Effector CD4-positive, alpha-beta T cell (primary cell): ENCODE measurements at regions not wholly inside any gene's neighbourhood (a gene's known extent, or its start where the extent isn't known, plus 50 kb on each side); places are given as distances from the start of the nearest gene placed in this dataset.
"Not testable (repeated sequence)": the region's sequence is repeated elsewhere in the genome, so short reads cannot be mapped to it uniquely, and the experiment has no call there.

Experiments
- DNase-seq: peaks from one replicate; pipeline ENCODE4 v3.0.0-alpha.2; 2020

DNA sequence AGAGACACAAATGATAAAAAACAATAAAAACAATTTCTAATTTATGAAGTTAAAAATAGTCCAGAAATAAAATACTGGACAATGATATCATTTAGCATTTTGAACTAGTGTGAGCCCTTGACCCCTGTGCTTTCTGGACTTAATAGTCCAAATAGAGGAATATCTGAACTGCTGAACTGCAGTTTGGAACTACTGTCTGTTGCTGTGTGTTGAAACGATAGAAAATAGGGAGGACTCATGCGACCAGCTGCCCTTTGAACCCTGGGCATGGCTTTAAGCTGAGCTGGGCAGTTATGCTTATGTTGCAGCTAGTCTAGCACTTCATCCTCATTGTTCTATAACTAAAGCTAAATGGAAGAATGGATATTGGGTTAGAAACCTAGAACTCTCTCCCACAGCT is 99.5 kb downstream of the FMR1NB start:
- DNase-seq, result no peak

DNA sequence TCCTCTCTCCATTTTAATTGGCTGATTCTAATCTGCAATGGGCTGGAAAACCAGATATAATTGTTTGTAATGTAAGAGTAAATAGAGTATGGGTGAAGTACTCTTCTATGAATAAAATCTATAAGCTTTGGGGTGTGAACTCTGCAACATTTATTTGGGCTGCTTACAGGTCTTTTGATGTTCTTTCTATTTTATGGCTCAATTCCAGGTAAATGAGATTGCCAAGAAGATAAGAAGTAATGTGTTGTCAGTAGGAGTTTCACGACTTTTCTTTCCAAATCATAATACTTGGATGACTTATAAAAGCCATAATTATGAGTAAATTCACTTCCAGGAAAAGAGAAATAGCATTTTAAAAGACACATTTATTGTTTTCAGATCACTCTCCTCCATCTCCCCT is 103.5 kb downstream of the FMR1NB start:
- no peak for DNase-seq

DNA sequence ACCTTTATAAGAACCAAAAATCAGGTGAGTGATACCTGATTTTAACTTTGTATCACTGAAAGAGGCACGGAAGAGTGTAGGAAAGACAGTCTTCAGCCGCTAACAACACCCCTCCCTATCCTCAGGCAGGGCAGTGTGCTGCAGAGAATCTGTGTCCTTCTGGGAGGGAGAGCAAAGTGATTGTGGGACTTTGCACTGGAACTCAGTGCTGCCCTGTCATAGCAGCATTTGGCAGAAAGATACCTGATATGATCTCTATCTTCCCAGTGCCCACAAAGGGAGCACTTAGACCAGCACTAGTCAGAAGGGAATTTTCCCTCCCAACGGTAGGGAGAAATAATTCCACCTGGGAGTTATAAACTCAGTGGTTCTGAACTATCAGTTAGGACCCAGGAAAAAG is 139.0 kb downstream of the FMR1NB start:
- DNase-seq, result no peak

DNA sequence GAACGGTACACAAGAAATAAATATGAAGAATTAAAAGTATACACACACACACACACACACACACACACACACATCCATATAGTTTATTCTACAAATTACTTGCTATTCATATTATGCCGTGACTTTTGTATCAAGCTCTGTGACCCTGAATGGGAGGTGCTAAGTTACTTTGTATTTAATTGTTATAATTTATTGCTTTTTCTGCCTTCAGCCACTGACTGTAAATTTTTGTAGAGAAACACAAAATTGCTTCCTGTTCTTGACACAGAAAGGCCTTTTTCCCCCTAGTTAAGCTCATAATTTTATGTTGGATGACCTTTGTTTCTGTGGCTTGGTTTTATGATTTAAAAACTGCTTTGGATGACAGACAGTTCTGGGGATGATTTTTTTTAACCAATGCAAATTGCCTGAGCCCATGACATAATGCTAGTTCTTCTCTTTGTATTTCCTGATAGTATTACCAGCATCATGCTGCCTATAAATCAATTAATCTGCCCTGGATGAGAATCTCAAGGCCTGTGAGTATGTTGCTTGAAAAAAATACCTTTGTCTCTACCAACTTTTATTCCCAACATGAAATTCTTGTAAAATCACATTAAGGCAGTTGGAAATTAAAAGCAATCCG is 140.0 kb downstream of the FMR1NB start:
- no peak for DNase-seq

DNA sequence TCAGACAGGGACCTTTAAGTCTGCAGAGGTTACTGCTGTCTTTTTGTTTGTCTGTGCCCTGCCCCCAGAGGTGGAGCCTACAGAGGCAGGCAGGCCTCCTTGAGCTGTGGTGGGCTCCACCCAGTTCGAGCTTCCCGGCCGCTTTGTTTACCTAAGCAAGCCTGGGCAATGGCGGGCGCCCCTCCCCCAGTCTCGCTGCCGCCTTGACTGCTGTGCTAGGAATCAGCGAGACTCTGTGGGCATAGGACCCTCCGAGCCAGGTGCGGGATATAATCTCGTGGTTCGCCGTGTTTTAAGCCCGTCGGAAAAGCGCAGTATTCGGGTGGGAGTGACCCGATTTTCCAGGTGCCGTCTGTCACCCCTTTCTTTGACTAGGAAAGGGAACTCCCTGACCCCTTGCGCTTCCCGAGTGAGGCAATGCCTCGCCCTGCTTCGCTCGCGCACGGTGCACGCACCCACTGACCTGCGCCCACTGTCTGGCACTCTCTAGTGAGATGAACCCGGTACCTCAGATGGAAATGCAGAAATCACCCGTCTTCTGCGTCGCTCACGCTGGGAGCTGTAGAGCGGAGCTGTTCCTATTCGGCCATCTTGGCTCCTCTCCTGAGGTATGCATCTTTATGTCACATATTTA is 147.9 kb downstream of the FMR1NB start:
- not testable (repeated sequence) for DNase-seq

DNA sequence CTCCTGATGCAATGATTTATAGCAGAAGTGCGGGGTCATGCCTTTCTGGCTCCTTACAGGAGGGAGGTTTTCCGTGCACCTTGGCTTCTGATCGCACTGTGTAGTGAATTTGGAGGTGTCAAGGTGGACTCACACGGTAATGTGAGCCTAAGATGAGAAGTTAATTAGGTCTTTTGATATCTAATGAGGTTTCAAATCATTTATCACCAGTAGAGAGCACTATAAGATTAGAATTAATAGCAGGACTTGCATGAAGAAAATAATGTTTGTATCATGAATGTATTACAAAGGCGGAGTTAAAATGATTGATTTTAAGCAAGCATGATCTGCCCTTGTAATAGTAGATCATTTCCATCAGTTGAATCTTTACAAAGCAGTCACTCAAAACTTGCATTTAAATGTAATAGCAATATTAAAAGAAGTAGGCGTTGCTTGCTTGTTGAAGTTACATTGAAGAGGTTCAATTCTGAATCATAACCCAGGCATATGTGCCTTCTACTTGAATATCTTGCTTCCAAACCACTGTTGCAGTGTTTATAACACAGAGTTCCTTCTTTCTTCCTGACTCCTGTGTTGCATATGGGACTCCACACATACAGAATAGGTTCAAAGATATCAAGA is 152.1 kb downstream of the FMR1NB start:
- no peak for DNase-seq

DNA sequence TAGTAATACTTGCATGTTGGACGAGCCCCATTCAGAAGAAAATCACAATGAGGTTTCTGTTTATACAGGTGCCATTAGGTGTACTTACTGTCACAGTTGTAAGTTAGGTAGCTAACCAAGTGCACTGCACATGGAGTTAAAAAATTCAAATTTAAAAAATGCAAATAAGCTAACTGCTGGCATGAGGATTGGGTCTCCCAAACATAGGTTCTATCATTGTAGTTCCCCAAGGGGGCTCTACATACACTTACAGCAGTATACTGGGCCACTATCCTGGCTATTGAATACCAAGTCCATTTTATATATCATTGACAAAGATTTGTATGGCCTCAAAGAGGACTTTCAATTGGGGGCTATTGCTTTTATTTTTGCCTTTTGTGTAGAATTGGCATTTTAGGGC is 153.4 kb downstream of the FMR1NB start:
- DNase-seq, result no peak

DNA sequence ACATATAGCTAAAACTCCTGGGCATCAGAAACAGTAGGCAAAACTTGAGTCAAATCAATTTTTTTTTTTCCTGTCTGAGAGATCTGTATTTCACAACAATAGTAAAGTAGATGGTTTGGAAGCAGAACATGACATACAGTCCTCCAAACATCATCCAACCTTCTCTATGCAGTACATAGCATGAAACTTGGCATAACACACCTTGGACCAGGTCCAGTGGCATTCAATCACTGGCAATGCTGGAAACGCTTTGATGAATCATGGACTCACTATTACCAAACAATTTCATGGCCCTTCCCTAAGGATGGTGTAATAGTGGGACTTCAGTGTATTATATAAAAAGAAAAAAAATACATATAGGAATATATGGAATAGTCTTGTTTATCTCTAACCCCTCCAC is 154.6 kb downstream of the FMR1NB start:
- no peak for DNase-seq

DNA sequence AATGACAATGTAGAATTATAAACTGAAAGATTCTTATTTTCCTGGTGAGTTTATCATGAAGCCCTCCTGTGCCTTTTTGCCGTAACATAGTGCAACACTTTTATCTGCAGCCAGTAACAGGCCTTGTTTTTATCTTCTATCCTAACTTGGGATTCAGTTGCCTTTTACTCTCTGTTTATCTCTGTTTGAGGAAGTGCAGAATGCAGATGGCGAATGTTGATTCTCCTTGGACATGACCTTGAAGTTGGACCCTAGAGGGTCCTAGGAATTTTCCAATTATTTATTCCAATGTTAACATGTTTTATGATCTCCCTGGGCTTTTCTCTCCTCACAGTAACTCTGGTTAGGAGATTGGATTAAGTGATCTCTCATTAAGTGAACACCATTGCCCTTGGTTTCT is 165.0 kb downstream of the FMR1NB start:
- DNase-seq, result no peak

DNA sequence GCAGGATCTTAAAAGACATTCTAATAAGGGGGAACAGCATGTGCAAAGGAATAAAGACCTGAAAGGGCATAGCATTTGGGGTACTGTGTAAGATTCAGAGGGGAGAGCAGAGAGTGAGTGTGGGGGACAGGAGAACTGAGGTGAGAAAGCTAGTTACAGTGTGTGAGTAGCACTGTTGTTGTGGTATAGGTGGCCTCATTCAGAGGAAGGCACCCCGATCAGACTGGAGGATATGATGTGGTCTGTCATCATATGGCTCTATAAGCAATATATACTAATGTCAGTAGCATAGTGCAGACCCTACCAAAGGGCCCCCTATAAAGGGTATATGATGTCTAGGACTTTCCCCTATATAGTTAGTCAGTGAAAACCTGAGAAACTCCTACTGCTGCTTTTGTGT is 175.8 kb downstream of the FMR1NB start:
- no peak for DNase-seq

DNA sequence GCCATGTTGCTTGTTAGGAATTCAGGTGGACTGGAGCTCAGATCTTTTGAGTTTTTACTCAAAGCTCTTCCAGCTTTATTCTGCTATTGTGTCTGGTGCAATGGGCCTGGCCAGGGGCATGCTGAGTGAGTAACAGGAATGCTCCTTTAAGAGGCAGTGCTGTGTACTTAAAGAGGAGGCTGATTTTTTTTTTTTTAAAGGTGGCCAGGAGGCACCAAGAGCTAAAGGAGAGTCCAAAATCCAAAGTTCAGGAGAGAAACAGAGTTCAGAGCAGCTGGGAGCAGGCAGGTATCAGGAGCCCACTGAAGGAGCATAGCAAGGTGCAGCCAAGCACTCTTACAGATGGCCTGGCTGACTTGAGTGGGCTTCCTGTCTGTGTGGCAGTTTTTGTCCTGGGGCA is 178.7 kb downstream of the FMR1NB start:
- DNase-seq, result no peak

DNA sequence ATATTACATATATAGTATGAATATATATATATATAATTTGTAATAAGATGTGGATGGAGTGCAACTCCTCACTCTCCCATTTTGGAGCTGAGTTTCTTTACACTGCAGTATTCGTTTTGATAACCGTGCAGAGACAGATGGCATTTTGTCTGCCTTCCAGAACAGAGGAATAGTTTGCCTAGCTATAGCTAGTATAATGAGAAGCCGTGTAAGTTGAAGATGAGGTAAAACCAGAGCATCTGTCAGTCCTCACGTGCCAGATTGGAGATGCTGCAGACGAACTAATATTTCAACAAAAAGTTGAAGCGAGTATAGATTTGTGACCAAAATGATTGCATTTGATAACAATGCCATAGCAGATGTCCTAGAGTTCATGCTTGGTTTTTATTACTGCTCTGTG is 180.6 kb downstream of the FMR1NB start:
- DNase-seq, result no peak

DNA sequence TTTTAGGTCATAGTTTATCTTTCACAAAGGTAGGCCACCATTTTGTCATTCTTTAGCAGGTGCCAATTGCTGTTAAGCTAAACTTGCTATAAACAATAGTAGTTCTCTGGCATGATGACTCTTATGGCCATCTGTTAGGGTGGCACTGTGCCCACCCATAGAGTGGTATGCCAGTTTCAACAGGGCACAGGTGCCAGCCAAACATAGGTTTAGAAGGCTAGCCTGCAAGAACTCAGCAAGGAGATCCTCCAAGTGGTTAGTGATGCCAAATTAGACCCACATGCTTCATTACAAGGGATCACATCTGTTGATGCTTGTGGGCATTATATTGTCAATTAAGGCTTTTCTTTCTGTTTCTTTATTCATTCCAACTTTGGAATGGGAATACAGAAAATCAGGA is 204.5 kb downstream of the FMR1NB start:
- DNase-seq, result no peak

DNA sequence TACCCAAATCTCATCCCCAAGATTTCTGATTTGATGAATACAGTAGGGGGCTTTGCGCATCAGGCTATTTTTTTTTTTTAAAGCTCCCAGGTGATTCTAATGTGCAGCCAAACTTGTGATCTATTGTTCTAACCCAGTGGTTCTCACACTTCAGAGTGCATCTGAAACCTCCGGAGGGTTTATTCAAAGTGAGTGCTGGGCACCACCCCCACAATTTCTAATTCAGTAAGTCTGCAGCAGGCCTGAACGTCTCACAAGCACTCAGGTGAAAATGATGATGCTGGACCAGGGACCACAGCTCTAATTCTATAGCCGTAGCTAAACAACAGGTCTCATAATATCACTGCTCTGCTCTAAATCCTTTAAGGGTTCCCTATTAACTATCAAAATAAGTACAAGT is 211.4 kb downstream of the FMR1NB start:
- DNase-seq, result no peak

DNA sequence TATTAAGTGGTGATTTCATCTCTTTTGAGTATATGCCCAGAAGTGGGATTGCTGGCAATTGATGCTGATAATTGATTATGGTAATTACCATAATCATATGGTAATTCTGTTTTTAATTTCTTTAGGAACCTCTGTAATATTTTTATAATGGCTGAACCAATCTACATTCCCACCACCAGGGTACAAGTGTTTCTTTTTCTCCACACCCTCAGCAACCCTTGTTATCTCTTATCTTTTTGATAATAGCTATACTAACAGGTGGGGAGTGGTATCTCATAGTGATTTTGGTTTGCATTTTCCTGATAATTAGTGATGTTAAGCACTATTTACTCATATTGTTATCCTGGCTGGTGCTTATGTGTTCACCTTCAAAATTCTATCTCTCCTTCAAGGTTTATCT is 212.6 kb downstream of the FMR1NB start:
- DNase-seq, result no peak

DNA sequence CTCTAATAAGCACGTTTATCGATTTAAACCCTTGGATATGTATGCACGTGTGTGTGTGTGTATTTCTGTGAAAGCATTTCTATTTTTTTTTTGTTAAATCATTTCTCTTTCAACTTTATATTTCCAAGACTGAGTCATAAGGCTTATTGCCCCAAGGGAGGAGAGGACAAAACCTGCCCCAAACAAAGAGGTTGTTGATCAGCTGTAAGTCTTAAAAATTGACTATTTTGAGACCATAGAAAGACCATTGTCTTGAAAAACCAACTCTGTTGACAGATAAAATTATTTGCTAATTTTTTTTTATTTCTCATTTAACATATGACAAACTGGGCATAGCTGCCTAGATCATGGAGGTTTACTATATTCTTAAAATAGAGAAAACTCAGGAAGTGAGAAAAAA is 222.4 kb downstream of the FMR1NB start:
- DNase-seq, result no peak

DNA sequence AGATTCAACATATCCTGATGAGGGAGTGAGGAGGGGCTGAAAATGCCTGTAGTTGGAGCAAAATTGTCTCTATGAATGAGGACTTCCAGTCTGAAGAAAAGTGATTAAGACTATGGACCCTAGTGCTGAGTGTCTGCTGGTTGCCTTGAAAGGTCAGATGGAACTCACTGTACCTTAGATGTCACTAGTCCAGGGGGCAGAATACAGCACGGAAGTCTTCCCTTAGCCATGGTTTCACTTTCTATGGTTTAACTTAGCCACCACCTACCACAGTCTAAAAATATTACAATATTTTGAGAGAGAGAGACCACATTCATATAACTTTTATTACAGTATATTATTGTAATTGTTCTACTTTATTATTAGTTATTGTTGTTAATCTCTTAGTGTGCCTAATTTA is 223.1 kb downstream of the FMR1NB start:
- DNase-seq, result no peak

DNA sequence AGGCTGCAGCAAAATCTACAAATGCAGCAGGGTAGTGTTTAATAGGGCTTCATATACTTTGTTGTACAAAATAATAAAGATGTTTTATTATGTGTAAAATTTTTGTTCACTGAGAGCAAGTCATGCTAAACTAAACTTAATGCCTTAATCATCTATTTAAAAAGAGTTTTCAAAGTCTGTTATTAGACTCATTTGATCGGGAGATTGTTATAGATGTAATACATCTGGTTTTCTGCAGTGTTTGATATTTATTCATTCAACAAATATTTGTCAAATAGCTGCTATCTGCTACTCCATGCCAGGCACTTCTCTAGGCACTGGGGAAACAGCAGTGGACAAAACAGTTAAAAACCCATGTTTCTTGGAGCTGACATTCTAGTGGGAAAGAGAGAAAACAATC is 233.6 kb downstream of the FMR1NB start:
- no peak for DNase-seq

DNA sequence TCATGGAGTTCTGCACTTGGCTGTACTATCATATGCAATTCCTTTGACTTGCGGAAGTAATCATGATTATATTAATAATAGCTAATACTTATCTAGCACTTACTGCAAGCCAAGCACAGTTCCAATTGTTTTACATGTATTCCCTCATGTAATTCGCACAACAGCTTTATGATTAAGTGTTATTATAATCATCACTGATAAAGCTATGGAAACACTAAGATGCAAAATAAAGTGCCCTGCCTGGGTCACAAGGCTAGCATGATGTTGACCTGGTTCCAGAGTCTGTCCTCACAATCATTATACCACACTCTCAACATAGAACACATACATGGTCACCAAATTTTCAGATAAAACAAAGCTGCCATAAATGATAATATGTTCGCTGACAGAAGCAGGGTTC is 234.6 kb downstream of the FMR1NB start:
- DNase-seq, result no peak

DNA sequence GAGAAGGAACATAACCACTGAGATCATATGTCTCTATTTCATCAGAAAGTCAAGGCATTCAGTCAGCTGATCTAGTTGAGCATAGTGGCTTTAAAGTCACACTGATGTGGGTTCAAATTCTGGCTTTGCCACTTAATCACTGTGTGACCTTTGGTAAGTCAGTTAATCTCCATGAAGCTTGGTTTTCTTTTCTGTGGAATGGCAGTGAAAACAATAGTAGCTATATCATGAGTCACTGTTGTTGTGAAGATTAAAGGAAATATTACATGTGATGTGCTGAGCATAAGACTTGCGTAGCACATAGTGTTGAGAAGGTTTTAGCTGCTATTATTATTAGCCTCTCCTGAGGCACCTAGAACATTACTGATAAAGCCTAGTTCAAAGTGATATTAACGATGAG is 242.2 kb downstream of the FMR1NB start:
- DNase-seq, result no peak

DNA sequence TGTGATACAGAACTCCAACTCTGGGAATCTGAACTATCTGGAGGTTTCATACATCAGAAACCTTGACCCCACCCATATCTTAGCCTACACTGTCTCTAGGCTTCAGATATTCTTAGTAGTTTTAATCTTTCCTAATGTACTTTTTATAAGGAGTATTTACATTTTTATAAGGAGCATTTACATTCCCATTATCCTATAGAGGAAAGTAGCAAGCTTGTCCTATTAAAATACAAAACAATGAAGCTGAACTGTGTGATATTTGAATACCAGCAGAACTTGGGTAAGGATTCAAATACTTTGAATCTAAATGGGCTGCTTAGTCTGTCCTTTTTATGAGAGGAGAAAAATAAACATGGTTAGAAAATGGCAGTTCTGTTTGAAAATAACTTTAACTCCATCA is 247.4 kb downstream of the FMR1NB start:
- no peak for DNase-seq

DNA sequence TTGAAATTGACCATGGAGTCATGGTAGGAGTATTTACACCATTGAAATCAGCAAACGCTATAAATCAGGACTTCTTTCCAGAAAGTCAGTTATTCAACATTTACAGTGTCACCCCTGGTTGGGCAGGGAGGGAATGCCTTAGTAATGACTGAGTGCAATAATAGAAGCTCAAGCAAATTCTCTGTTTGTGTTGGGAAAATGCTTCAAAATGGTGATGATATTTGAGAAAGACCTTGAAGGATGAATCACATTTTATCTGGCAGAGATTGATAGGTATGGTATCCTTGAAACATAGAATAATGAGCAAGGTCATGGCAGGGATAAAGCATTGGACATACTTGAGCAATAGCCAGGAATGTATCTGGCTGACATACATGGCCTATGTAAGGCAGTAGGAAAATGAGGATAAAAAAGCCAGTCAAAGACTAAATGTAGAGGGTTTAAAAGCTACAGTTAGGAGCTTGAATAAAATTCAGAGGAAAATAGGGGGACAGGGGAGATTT is 248.7 kb downstream of the FMR1NB start:
- no peak for DNase-seq

DNA sequence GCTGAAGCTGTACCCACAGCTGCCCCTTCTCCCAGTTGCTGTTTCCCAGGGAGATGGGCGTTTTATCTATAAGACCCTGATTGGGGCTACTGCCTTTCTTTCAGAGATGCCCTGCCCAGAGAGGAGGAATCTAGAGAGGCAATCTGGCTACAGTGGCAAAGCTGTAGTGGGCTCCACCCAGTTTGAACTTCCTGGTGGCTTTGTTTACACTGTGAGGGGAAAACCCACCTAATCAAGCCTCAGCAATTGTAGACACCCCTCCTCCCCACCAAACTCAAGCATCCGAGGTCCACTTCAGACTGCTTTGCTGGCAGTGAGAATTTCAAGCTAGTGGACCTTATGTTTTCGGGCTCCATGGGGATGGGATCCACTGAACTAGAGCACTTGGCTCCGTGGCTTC is 240.4 kb upstream of the AFF2 start:
- no peak for DNase-seq

DNA sequence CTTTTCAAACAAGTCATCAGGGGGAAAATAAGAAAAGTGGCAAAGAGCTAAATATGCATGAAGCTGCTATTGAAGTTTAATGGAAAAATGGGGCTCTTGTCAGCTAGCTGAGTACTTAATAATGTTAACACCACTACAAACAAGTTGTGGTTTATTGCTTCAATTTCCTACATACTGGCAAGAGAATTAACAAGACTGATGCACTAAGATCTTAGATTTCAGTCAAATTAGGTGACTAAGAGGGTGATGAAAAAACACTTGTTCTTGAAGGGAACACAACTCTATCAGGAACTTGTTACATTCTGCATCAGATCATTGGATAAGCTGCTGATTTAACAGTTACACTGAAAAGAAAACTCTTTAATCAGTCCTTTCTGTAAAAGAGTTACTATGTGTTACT is 234.6 kb upstream of the AFF2 start:
- DNase-seq, result no peak

DNA sequence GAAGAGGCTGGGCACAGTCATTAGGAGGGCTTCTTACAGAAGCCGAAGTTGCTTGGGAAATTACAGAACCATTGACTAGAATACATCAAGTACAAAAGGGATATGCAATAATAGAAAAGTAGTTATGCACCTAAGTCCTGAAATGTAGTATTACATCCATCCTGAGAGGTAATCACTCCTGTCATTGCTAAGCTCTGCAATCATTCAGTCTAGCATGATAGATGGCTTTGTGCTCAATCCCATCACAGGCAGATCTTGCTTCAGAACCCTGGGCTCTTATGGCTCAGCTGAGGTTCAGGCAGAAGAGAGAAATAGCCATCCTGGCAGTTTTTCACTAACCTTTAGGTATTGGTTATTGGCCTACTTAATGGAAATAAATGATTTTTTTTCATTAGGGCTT is 231.7 kb upstream of the AFF2 start:
- no peak for DNase-seq
